NCI-H2081 (cell line): ENCODE measurements at regions not wholly inside any gene's neighbourhood (a gene's known extent, or its start where the extent isn't known, plus 50 kb on each side); places are given as distances from the start of the nearest gene placed in this dataset.

Experiments used
- DNase-seq, 2 experiments: peaks; one replicate each; lab custom pipeline; 2025; lab: John Stamatoyannopoulos, UW

GRCh38 chr11:32161293-32161692 lies 70.4 kb downstream of the RCN1 start:
- no peak for DNase-seq

GRCh38 chr11:32162351-32162750 lies 71.5 kb downstream of the RCN1 start:
- no peak for DNase-seq

- no peak for DNase-seq
Observed at GRCh38 chr11:32162906-32163305, 72.0 kb downstream of the RCN1 start.

- peak in 1 of 2 experiments; percentile 20 for DNase-seq
Observed at GRCh38 chr11:32163557-32163956, 72.7 kb downstream of the RCN1 start.

- DNase-seq = no peak
Observed at GRCh38 chr11:32164836-32165235, 74.0 kb downstream of the RCN1 start.

- no peak for DNase-seq
Observed at GRCh38 chr11:32168924-32169323, 78.0 kb downstream of the RCN1 start.

GRCh38 chr11:32171445-32171844 lies 80.6 kb downstream of the RCN1 start:
- DNase-seq = no peak

GRCh38 chr11:32172041-32172847 lies 81.4 kb downstream of the RCN1 start:
- DNase-seq = no peak

- peak; percentile 18 to 22 for DNase-seq
Observed at GRCh38 chr11:32172848-32173834, 82.3 kb downstream of the RCN1 start.

- no peak for DNase-seq
Observed at GRCh38 chr11:32173977-32174376, 83.1 kb downstream of the RCN1 start.

- DNase-seq = peak; percentile 84 to 86
Observed at GRCh38 chr11:32176223-32176934, 85.5 kb downstream of the RCN1 start.

- no peak for DNase-seq
Observed at GRCh38 chr11:32178692-32179091, 87.8 kb downstream of the RCN1 start.

- DNase-seq = no peak
Observed at GRCh38 chr11:32183512-32183911, 92.6 kb downstream of the RCN1 start.

GRCh38 chr11:32184041-32184722 lies 93.3 kb downstream of the RCN1 start:
- no peak for DNase-seq

GRCh38 chr11:32184723-32185376 lies 94.0 kb downstream of the RCN1 start:
- no peak for DNase-seq

GRCh38 chr11:32186118-32186517 lies 95.2 kb downstream of the RCN1 start:
- no peak for DNase-seq

- no peak for DNase-seq
Observed at GRCh38 chr11:32187111-32187510, 96.2 kb downstream of the RCN1 start.

- no peak for DNase-seq
Observed at GRCh38 chr11:32188785-32189184, 97.9 kb downstream of the RCN1 start.

GRCh38 chr11:32196137-32196536 lies 105.3 kb downstream of the RCN1 start:
- DNase-seq = no peak

GRCh38 chr11:32198053-32198452 lies 107.2 kb downstream of the RCN1 start:
- DNase-seq = no peak
